Gastrocnemius medialis (tissue), 4 donors: ENCODE measurements at regions not wholly inside any gene's neighbourhood (a gene's known extent, or its start where the extent isn't known, plus 50 kb on each side); places are given as distances from the start of the nearest gene placed in this dataset.

Source experiments
- POLR2A ChIP-seq, 2 donors: fragments of 450-650 bp; IDR thresholded peaks; one replicate each; pipeline ENCODE4 v1.6.1; 2017; ENCODE audit warnings: antibody characterized with exemption in 2 of 2, mild to moderate bottlenecking in 2 of 2, moderate library complexity in 2 of 2
- TF ChIP-seq, protein P1 (sequence below), 5 experiments: fragments of 450-650 bp in 3 of 5; fragments of 200-600 bp in 2 of 5; sonication (generic) in 2 of 5; IDR thresholded peaks in 4 of 5; conservative IDR thresholded peaks in 1 of 5; 1 replicate in 4 of 5; 2 replicates in 1 of 5; pipeline ENCODE4 v1.5.1; 2016 to 2019; ENCODE audit warnings: antibody characterized with exemption in 5 of 5, mild to moderate bottlenecking in 3 of 5, moderate library complexity in 3 of 5

DNA sequence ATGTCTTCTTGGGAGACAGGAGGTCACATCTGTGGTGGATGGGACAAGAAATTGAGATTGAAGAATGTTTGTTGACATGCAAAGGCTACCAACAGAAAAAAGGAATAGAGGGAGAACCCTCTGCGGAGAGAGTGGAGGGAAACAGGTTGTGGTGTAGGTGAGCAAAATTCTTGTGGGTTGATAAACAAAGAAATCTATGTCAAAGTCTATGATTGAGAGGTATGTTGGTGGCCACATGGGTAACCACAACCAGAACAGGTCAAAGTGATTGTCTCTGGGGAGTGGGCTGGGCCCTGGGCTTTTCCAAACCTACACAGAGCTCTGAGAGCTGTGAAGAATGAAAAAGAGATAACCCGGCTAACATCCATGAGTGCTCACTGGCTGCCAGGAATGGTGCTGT, 62.8 kb upstream of the NCK2 start:
- TF ChIP-seq, protein P1, sequence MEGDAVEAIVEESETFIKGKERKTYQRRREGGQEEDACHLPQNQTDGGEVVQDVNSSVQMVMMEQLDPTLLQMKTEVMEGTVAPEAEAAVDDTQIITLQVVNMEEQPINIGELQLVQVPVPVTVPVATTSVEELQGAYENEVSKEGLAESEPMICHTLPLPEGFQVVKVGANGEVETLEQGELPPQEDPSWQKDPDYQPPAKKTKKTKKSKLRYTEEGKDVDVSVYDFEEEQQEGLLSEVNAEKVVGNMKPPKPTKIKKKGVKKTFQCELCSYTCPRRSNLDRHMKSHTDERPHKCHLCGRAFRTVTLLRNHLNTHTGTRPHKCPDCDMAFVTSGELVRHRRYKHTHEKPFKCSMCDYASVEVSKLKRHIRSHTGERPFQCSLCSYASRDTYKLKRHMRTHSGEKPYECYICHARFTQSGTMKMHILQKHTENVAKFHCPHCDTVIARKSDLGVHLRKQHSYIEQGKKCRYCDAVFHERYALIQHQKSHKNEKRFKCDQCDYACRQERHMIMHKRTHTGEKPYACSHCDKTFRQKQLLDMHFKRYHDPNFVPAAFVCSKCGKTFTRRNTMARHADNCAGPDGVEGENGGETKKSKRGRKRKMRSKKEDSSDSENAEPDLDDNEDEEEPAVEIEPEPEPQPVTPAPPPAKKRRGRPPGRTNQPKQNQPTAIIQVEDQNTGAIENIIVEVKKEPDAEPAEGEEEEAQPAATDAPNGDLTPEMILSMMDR (IDR thresholded peaks at IDR 0.05 in 4 of 5, conservative IDR thresholded peaks at IDR 0.05 in 1 of 5): no peak
- TF ChIP-seq POLR2A (IDR thresholded peaks at IDR 0.05): no peak
